CD4-positive, alpha-beta memory T cell (primary cell): ENCODE measurements at regions not wholly inside any gene's neighbourhood (a gene's known extent, or its start where the extent isn't known, plus 50 kb on each side); places are given as distances from the start of the nearest gene placed in this dataset.

Experiments used
- CTCF ChIA-PET: fragments of 350-600 bp; sonication (Branson Sonifier 250); formaldehyde crosslinking; loops from one replicate; lab custom pipeline; 2021; ENCODE audit warnings: inconsistent platforms; ENCODE audit not compliant: partially characterized antibody; lab: Charles Lee
- POLR2A ChIA-PET: fragments of 350-600 bp; sonication (Branson Sonifier 250); formaldehyde crosslinking; loops from one replicate; lab custom pipeline; 2021; ENCODE audit not compliant: partially characterized antibody; lab: Charles Lee
- DNase-seq, 5 donors: peaks; one replicate each; pipeline versions ENCODE4 v3.0.0 to v3.0.0-alpha.2; 2020 to 2022; ENCODE audit warnings: mixed read lengths in 1 of 5
- H3K27ac ChIP-seq: one replicate; pipeline ENCODE4 v1.7.0; 2013; ENCODE audit warnings: low read depth, low read length
- H3K27me3 ChIP-seq: 2 replicates; pipeline ENCODE4 v1.7.0; 2013; ENCODE audit warnings: mild to moderate bottlenecking, low read length, moderate library complexity; ENCODE audit not compliant: insufficient read depth
- H3K36me3 ChIP-seq: 2 replicates; pipeline ENCODE4 v1.7.0; 2013; ENCODE audit warnings: mild to moderate bottlenecking, low read length, moderate library complexity; ENCODE audit not compliant: insufficient read depth
- H3K4me1 ChIP-seq: 2 replicates; pipeline ENCODE4 v1.7.0; 2013; ENCODE audit warnings: mild to moderate bottlenecking, low read length, moderate library complexity; ENCODE audit not compliant: insufficient read depth
- H3K4me3 ChIP-seq, 2 donors: one replicate each; pipeline ENCODE4 v1.7.0; 2013; ENCODE audit warnings: low read length in 2 of 2, mild to moderate bottlenecking in 1 of 2
- H3K9me3 ChIP-seq, 2 donors: one replicate each; pipeline ENCODE4 v1.7.0; 2013; ENCODE audit warnings: low read length in 2 of 2, control low read depth in 1 of 2; ENCODE audit not compliant: control insufficient read depth in 1 of 2
- H3K27ac Mint-ChIP-seq, 7 donors: one replicate each; pipeline ENCODE4 v1.8.0; 2020 to 2021; ENCODE audit warnings: mixed read lengths in 7 of 7, mild to moderate bottlenecking in 6 of 7, inconsistent platforms in 3 of 7, moderate library complexity in 3 of 7
- H3K27me3 Mint-ChIP-seq, 2 donors: one replicate each; pipeline ENCODE4 v1.8.0; 2020 to 2021; ENCODE audit warnings: mixed read lengths in 2 of 2
- H3K36me3 Mint-ChIP-seq, 2 donors: one replicate each; pipeline ENCODE4 v1.8.0; 2020 to 2021; ENCODE audit warnings: mixed read lengths in 2 of 2, inconsistent platforms in 1 of 2, mild to moderate bottlenecking in 1 of 2
- H3K4me1 Mint-ChIP-seq, 4 donors: one replicate each; pipeline ENCODE4 v1.8.0; 2020 to 2021; ENCODE audit warnings: mixed read lengths in 4 of 4, mild to moderate bottlenecking in 1 of 4
- H3K4me3 Mint-ChIP-seq, 8 donors: one replicate each; pipeline ENCODE4 v1.8.0; 2020 to 2021; ENCODE audit warnings: mixed read lengths in 8 of 8, mild to moderate bottlenecking in 7 of 8, moderate library complexity in 6 of 8, inconsistent platforms in 3 of 8
- H3K9me3 Mint-ChIP-seq, 8 donors: one replicate each; pipeline ENCODE4 v1.8.0; 2020 to 2021; ENCODE audit warnings: mixed read lengths in 8 of 8, mild to moderate bottlenecking in 5 of 8, inconsistent platforms in 3 of 8, moderate library complexity in 1 of 8
- intact Hi-C: fragments of 100-400 bp; cut with micrococcal nuclease; formaldehyde crosslinking; loops from one replicate; pipeline ENCODE4 v1.15.1; 2023

- no peaks in the 10 kb centered on the region for H3K4me1 ChIP-seq
- no peaks in the 10 kb centered on the region for H3K36me3 ChIP-seq
- POLR2A ChIA-PET: no interaction called here
- H3K27me3 Mint-ChIP-seq: peaks cover 8 to 12% of the 10 kb centered on the region in 2 donors
- no peak overlapping the region for H3K27ac Mint-ChIP-seq
- intact Hi-C loops: no loop called here
- H3K9me3 ChIP-seq: no peaks in the 10 kb centered on the region
- H3K4me3 Mint-ChIP-seq: no peak overlapping the region
- no peaks in the 10 kb centered on the region for H3K4me1 Mint-ChIP-seq
- CTCF ChIA-PET: no interaction called here
- H3K9me3 Mint-ChIP-seq: peaks cover 1 to 32% (median 23%) of the 10 kb centered on the region in 8 donors
- H3K27ac ChIP-seq: no peak overlapping the region
- H3K4me3 ChIP-seq: no peak overlapping the region
- H3K36me3 Mint-ChIP-seq: peaks cover 2 to 3% of the 10 kb centered on the region in 2 donors
- DNase-seq: no peak
- peaks cover 4% of the 10 kb centered on the region for H3K27me3 ChIP-seq
These were observed 220.2 kb upstream of the TBX20 start for GRCh38 chr7:35474100-35474499.

- no peaks in the 10 kb centered on the region for H3K4me1 ChIP-seq
- H3K9me3 ChIP-seq: no peaks in the 10 kb centered on the region
- no peaks in the 10 kb centered on the region for H3K36me3 Mint-ChIP-seq
- peaks cover 7 to 22% of the 10 kb centered on the region in 2 donors for H3K27me3 Mint-ChIP-seq
- CTCF ChIA-PET: no interaction called here
- intact Hi-C loops: no loop called here
- no peaks in the 10 kb centered on the region for H3K36me3 ChIP-seq
- H3K4me3 Mint-ChIP-seq: no peak overlapping the region
- no peak overlapping the region for H3K27ac Mint-ChIP-seq
- no peak overlapping the region for H3K4me3 ChIP-seq
- POLR2A ChIA-PET: no interaction called here
- no peaks in the 10 kb centered on the region for H3K27me3 ChIP-seq
- no peak overlapping the region for H3K27ac ChIP-seq
- H3K4me1 Mint-ChIP-seq: no peaks in the 10 kb centered on the region
- H3K9me3 Mint-ChIP-seq: no peaks in the 10 kb centered on the region
- DNase-seq: no peak
These were observed 214.7 kb upstream of the TBX20 start for GRCh38 chr7:35468606-35469005.

GRCh38 chr7:35467456-35467978 is 213.6 kb upstream of the TBX20 start:
- H3K9me3 ChIP-seq: no peaks in the 10 kb centered on the region
- intact Hi-C loops: no loop called here
- ChIA-PET POLR2A (no interaction called here), CTCF (no interaction called here)
- H3K36me3 Mint-ChIP-seq: no peaks in the 10 kb centered on the region
- no peaks in the 10 kb centered on the region for H3K36me3 ChIP-seq
- H3K4me3 ChIP-seq: no peak overlapping the region
- H3K27me3 Mint-ChIP-seq: peaks cover 7 to 20% of the 10 kb centered on the region in 2 donors
- H3K9me3 Mint-ChIP-seq: peaks cover 0 to 5% (median 3%) of the 10 kb centered on the region in 8 donors
- no peaks in the 10 kb centered on the region for H3K4me1 Mint-ChIP-seq
- H3K27ac Mint-ChIP-seq: no peak overlapping the region
- no peak for DNase-seq
- H3K4me3 Mint-ChIP-seq: no peak overlapping the region
- H3K27me3 ChIP-seq: no peaks in the 10 kb centered on the region
- H3K27ac ChIP-seq: no peak overlapping the region
- no peaks in the 10 kb centered on the region for H3K4me1 ChIP-seq

GRCh38 chr7:35465791-35466336 is 212.0 kb upstream of the TBX20 start:
- no peak overlapping the region for H3K4me3 Mint-ChIP-seq
- no peak overlapping the region for H3K27ac Mint-ChIP-seq
- no peaks in the 10 kb centered on the region for H3K9me3 ChIP-seq
- H3K36me3 Mint-ChIP-seq: no peaks in the 10 kb centered on the region
- H3K27me3 ChIP-seq: no peaks in the 10 kb centered on the region
- POLR2A ChIA-PET: no interaction called here
- no peaks in the 10 kb centered on the region for H3K36me3 ChIP-seq
- H3K4me1 ChIP-seq: no peaks in the 10 kb centered on the region
- H3K9me3 Mint-ChIP-seq: peaks cover 0 to 5% (median 3%) of the 10 kb centered on the region in 8 donors
- H3K4me1 Mint-ChIP-seq: no peaks in the 10 kb centered on the region
- no peak overlapping the region for H3K4me3 ChIP-seq
- no peak for DNase-seq
- CTCF ChIA-PET: no interaction called here
- H3K27ac ChIP-seq: no peak overlapping the region
- peaks cover 6 to 22% of the 10 kb centered on the region in 2 donors for H3K27me3 Mint-ChIP-seq
- intact Hi-C loops: no loop called here

GRCh38 chr7:35463751-35464150 is 209.9 kb upstream of the TBX20 start:
- Mint-ChIP-seq H3K36me3 (no peaks in the 10 kb centered on the region), H3K9me3 (peaks cover under 1 to 15% (median 6%) of the 10 kb centered on the region in 8 donors), H3K4me1 (no peaks in the 10 kb centered on the region), H3K27ac (no peak overlapping the region), H3K27me3 (peaks cover 8 to 18% of the 10 kb centered on the region in 2 donors), H3K4me3 (no peak overlapping the region)
- H3K36me3 ChIP-seq: no peaks in the 10 kb centered on the region
- ChIA-PET CTCF (no interaction called here), POLR2A (no interaction called here)
- no peaks in the 10 kb centered on the region for H3K9me3 ChIP-seq
- intact Hi-C loops: no loop called here
- no peak overlapping the region for H3K4me3 ChIP-seq
- H3K27ac ChIP-seq: no peak overlapping the region
- no peaks in the 10 kb centered on the region for H3K27me3 ChIP-seq
- DNase-seq: no peak
- no peaks in the 10 kb centered on the region for H3K4me1 ChIP-seq

- Histone ChIP-seq H3K4me1 (no peaks in the 10 kb centered on the region), H3K4me3 (no peak overlapping the region), H3K9me3 (no peaks in the 10 kb centered on the region), H3K27me3 (no peaks in the 10 kb centered on the region), H3K36me3 (no peaks in the 10 kb centered on the region), H3K27ac (no peak overlapping the region)
- peaks cover 4 to 20% (median 10%) of the 10 kb centered on the region in 8 donors for H3K9me3 Mint-ChIP-seq
- ChIA-PET POLR2A (no interaction called here), CTCF (no interaction called here)
- intact Hi-C loops: no loop called here
- no peak overlapping the region for H3K4me3 Mint-ChIP-seq
- peaks cover 13 to 23% of the 10 kb centered on the region in 2 donors for H3K27me3 Mint-ChIP-seq
- DNase-seq: no peak
- no peaks in the 10 kb centered on the region for H3K4me1 Mint-ChIP-seq
- no peak overlapping the region for H3K27ac Mint-ChIP-seq
- H3K36me3 Mint-ChIP-seq: no peaks in the 10 kb centered on the region
These were observed 209.3 kb upstream of the TBX20 start for GRCh38 chr7:35463176-35463700.

GRCh38 chr7:35454575-35455385 is 200.9 kb upstream of the TBX20 start:
- intact Hi-C loops: no loop called here
- no peaks in the 10 kb centered on the region for H3K36me3 Mint-ChIP-seq
- CTCF ChIA-PET: interaction anchor here (1.4 to 1.9 kb wide), 2 partner anchors 30 to 33 kb away, joined by 3 to 6 read pairs; no protein-coding TSS in a partner anchor
- peaks cover 38 to 39% of the 10 kb centered on the region in 2 donors for H3K27me3 Mint-ChIP-seq
- POLR2A ChIA-PET: no interaction called here
- H3K4me3 Mint-ChIP-seq: peak overlapping the region in 4 of 8 donors; percentile 32 to 72 (median 60)
- no peak overlapping the region for H3K4me3 ChIP-seq
- H3K9me3 ChIP-seq: no peaks in the 10 kb centered on the region
- DNase-seq: no peak
- H3K4me1 Mint-ChIP-seq: peaks cover 0 to 4% (median 3%) of the 10 kb centered on the region in 4 donors
- no peaks in the 10 kb centered on the region for H3K27me3 ChIP-seq
- H3K4me1 ChIP-seq: no peaks in the 10 kb centered on the region
- H3K27ac ChIP-seq: no peak overlapping the region
- no peak overlapping the region for H3K27ac Mint-ChIP-seq
- peaks cover 3 to 34% (median 13%) of the 10 kb centered on the region in 8 donors for H3K9me3 Mint-ChIP-seq
- no peaks in the 10 kb centered on the region for H3K36me3 ChIP-seq
